22Rv1 (cell line): ENCODE measurements at regions not wholly inside any gene's neighbourhood (a gene's known extent, or its start where the extent isn't known, plus 50 kb on each side); places are given as distances from the start of the nearest gene placed in this dataset.

Source experiments
- CTCF ChIP-seq: fragments of 450-650 bp; IDR thresholded peaks from 2 replicates; pipeline ENCODE4 v1.5.1; 2017; ENCODE audit warnings: mild to moderate bottlenecking
- ZFX ChIP-seq: fragments of 450-650 bp; IDR thresholded peaks from 2 replicates; pipeline ENCODE4 v1.6.1; 2017; ENCODE audit warnings: antibody characterized with exemption, borderline replicate concordance

DNA sequence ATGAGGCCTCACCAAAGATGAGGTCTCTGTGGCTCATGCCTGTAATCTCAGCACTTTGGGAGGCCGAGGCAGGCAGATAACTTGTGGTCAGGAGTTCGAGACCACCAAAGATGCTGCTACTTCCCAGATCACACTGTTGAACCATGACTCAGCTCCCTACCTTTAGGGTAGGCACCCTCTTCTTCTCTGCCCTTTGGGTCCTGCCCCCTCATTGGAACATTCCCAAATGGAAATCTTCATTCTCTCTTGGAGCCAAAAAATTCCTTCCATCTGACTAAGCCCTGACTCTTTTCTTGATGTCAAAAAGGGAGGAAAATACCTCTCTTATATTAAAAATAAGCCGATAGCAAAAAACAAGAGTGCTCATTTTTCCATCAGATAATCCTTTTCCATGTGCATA lies 183.5 kb downstream of the PAX3 start:
- TF ChIP-seq CTCF (no peak), ZFX (no peak)
